H9 (cell line): ENCODE measurements at regions not wholly inside any gene's neighbourhood (a gene's known extent, or its start where the extent isn't known, plus 50 kb on each side); places are given as distances from the start of the nearest gene placed in this dataset.

Experiments
- DNase-seq: peaks from one replicate; pipeline ENCODE4 v3.0.0-alpha.2; 2017
- H2AFZ ChIP-seq: one replicate; pipeline ENCODE4 v1.6.1; 2013; ENCODE audit warnings: mild to moderate bottlenecking, low read length, control low read depth, moderate library complexity
- H2AK5ac ChIP-seq: 2 replicates; pipeline ENCODE4 v1.6.1; 2013; ENCODE audit warnings: low read length, control low read depth, mixed read lengths; ENCODE audit not compliant: insufficient read length
- H2BK120ac ChIP-seq: one replicate; pipeline ENCODE4 v1.6.1; 2013; ENCODE audit warnings: low read depth, mild to moderate bottlenecking, low read length, control low read depth, inconsistent platforms; ENCODE audit not compliant: poor library complexity, severe bottlenecking
- H2BK12ac ChIP-seq: 2 replicates; pipeline ENCODE4 v1.6.1; 2013; ENCODE audit warnings: low read length, control low read depth, mixed read lengths, low read depth; ENCODE audit not compliant: insufficient read length
- H2BK15ac ChIP-seq: 2 replicates; pipeline ENCODE4 v1.6.1; 2013; ENCODE audit warnings: low read depth, low read length, control low read depth
- H2BK20ac ChIP-seq: one replicate; pipeline ENCODE4 v1.6.1; 2013; ENCODE audit warnings: low read depth, mild to moderate bottlenecking, low read length, control low read depth, inconsistent platforms; ENCODE audit not compliant: poor library complexity, severe bottlenecking
- H2BK5ac ChIP-seq: 2 replicates; pipeline ENCODE4 v1.6.1; 2013; ENCODE audit warnings: low read length, control low read depth, mixed read lengths; ENCODE audit not compliant: insufficient read length
- H3K14ac ChIP-seq: 2 replicates; pipeline ENCODE4 v1.6.1; 2013; ENCODE audit warnings: low read length, control low read depth; ENCODE audit not compliant: insufficient read depth
- H3K18ac ChIP-seq: 2 replicates; pipeline ENCODE4 v1.6.1; 2013; ENCODE audit warnings: low read depth, mild to moderate bottlenecking, mixed read lengths, low read length, control low read depth; ENCODE audit not compliant: insufficient read length
- H3K23ac ChIP-seq: 2 replicates; pipeline ENCODE4 v1.6.1; 2013; ENCODE audit warnings: low read length, control low read depth, mixed read lengths, low read depth; ENCODE audit not compliant: insufficient read length
- H3K23me2 ChIP-seq: 2 replicates; pipeline ENCODE4 v1.6.1; 2013; ENCODE audit warnings: low read depth, mild to moderate bottlenecking, mixed read lengths, low read length, control low read depth; ENCODE audit not compliant: insufficient read length, poor library complexity, severe bottlenecking
- H3K27ac ChIP-seq: 2 replicates; pipeline ENCODE4 v1.5.1; 2013; ENCODE audit warnings: low read length, control low read depth, mixed read lengths, low read depth; ENCODE audit not compliant: insufficient read length
- H3K27me3 ChIP-seq: 2 replicates; pipeline ENCODE4 v1.6.1; 2013; ENCODE audit warnings: low read length, control low read depth, inconsistent platforms; ENCODE audit not compliant: insufficient read depth
- H3K4ac ChIP-seq: 2 replicates; pipeline ENCODE4 v1.6.1; 2013; ENCODE audit warnings: low read depth, mild to moderate bottlenecking, control low read depth, inconsistent platforms, low read length, moderate library complexity
- H3K4me1 ChIP-seq: 2 replicates; pipeline ENCODE4 v1.6.1; 2013; ENCODE audit warnings: low read length, control low read depth, inconsistent platforms; ENCODE audit not compliant: insufficient read depth
- H3K4me2 ChIP-seq: 2 replicates; pipeline ENCODE4 v1.6.1; 2013; ENCODE audit warnings: low read length, control low read depth, mixed read lengths; ENCODE audit not compliant: insufficient read length, insufficient read depth
- H3K56ac ChIP-seq: 2 replicates; pipeline ENCODE4 v1.6.1; 2013; ENCODE audit warnings: low read depth, mild to moderate bottlenecking, mixed read lengths, low read length, control low read depth; ENCODE audit not compliant: insufficient read length
- H3K79me1 ChIP-seq: 2 replicates; pipeline ENCODE4 v1.6.1; 2013; ENCODE audit warnings: low read depth, mild to moderate bottlenecking, moderate library complexity, low read length, control low read depth, inconsistent platforms; ENCODE audit not compliant: insufficient read depth, poor library complexity, severe bottlenecking
- H3K79me2 ChIP-seq: 2 replicates; pipeline ENCODE4 v1.6.1; 2013; ENCODE audit warnings: low read length, control low read depth, inconsistent platforms; ENCODE audit not compliant: insufficient read depth
- H3K9ac ChIP-seq: 2 replicates; pipeline ENCODE4 v1.6.1; 2013; ENCODE audit warnings: low read length, control low read depth, mixed read lengths; ENCODE audit not compliant: insufficient read length; ENCODE audit errors: extremely low read depth
- H3K9me3 ChIP-seq: one replicate; pipeline ENCODE4 v1.6.1; 2013; ENCODE audit warnings: low read depth, low read length, inconsistent platforms; ENCODE audit not compliant: control insufficient read depth
- H3T11ph ChIP-seq: one replicate; pipeline ENCODE4 v1.6.1; 2013; ENCODE audit warnings: mild to moderate bottlenecking, low read length, control low read depth, inconsistent platforms
- H4K20me1 ChIP-seq: one replicate; pipeline ENCODE4 v1.6.1; 2013; ENCODE audit not compliant: control insufficient read depth, insufficient read length, insufficient read depth
- H4K5ac ChIP-seq: 2 replicates; pipeline ENCODE4 v1.6.1; 2013; ENCODE audit warnings: low read depth, mild to moderate bottlenecking, mixed read lengths, low read length, control low read depth; ENCODE audit not compliant: insufficient read length
- H4K8ac ChIP-seq: replicated peaks from 2 replicates; pipeline ENCODE4 v1.6.1; 2013; ENCODE audit warnings: low read length, control low read depth, mixed read lengths, low read depth; ENCODE audit not compliant: insufficient read length
- H4K91ac ChIP-seq: 2 replicates; pipeline ENCODE4 v1.6.1; 2013; ENCODE audit warnings: low read depth, mild to moderate bottlenecking, moderate library complexity, mixed read lengths, low read length, control low read depth; ENCODE audit not compliant: insufficient read length
- H3K27ac Mint-ChIP-seq, 3 experiments: 2 replicates in 2 of 3; 3 replicates in 1 of 3; pipeline ENCODE4 v1.8.0; 2020 to 2021; ENCODE audit warnings: mixed read lengths in 3 of 3, mild to moderate bottlenecking in 1 of 3, moderate library complexity in 1 of 3
- H3K27me3 Mint-ChIP-seq: 2 replicates; pipeline ENCODE4 v1.8.0; 2021; ENCODE audit warnings: low read depth, mild to moderate bottlenecking, moderate library complexity, mixed read lengths
- H3K36me3 Mint-ChIP-seq, 3 experiments: 2 replicates in 2 of 3; 3 replicates in 1 of 3; pipeline ENCODE4 v1.8.0; 2020 to 2021; ENCODE audit warnings: low read depth in 3 of 3, mixed read lengths in 3 of 3; ENCODE audit not compliant: insufficient read depth in 1 of 3
- H3K4me1 Mint-ChIP-seq, 2 experiments: 2 replicates each; pipeline ENCODE4 v1.8.0; 2020; ENCODE audit warnings: mixed read lengths in 2 of 2
- H3K4me3 Mint-ChIP-seq, 2 experiments: 2 replicates in 1 of 2; 3 replicates in 1 of 2; pipeline ENCODE4 v1.8.0; 2020 to 2021; ENCODE audit warnings: mild to moderate bottlenecking in 2 of 2, mixed read lengths in 2 of 2, moderate library complexity in 1 of 2
- H3K9me3 Mint-ChIP-seq, 2 experiments: 2 replicates in 1 of 2; 3 replicates in 1 of 2; pipeline ENCODE4 v1.8.0; 2020; ENCODE audit warnings: mild to moderate bottlenecking in 2 of 2, mixed read lengths in 2 of 2, moderate library complexity in 1 of 2
- CTCF ChIP-seq: fragments of 200-600 bp; sonication (generic); conservative IDR thresholded peaks from 3 replicates; pipeline ENCODE4 v1.8.0; 2021; ENCODE audit warnings: antibody characterized with exemption, mild to moderate bottlenecking
- WGBS: extraction: QIAGEN DNeasy Blood & Tissue Kit; methylation state at CpG from one replicate; pipeline ENCODE4 v1.1.7; 2013; ENCODE audit warnings: missing lambda C conversion rate, low lambda C conversion rate, mixed read lengths; ENCODE audit not compliant: insufficient read length; ENCODE audit errors: extremely low coverage; 5-methylcytosine and 5-hydroxymethylcytosine counted together

GRCh38 chr7:69482676-69483075 is 115.6 kb upstream of the AUTS2 start:
- Mint-ChIP-seq H3K4me3 (no peak overlapping the region), H3K4me1 (peaks cover 5 to 7% of the 10 kb centered on the region in 2 experiments; a peak in 2 of 4 replicates), H3K27me3 (peaks cover 3% of the 10 kb centered on the region), H3K27ac (no peak overlapping the region), H3K9me3 (no peaks in the 10 kb centered on the region), H3K36me3 (peaks cover 0 to 3% (median 1%) of the 10 kb centered on the region in 3 experiments; a peak in 2 of 7 replicates)
- no peak overlapping the region for H4K5ac ChIP-seq
- no peak overlapping the region for H3K27ac ChIP-seq
- no peak for TF ChIP-seq CTCF
- no peak overlapping the region for H3K4ac ChIP-seq
- H2AFZ ChIP-seq, result peak overlapping the region; percentile 40
- H4K91ac ChIP-seq, result no peak overlapping the region
- H2BK20ac ChIP-seq, result no peak overlapping the region
- no peak overlapping the region for H2BK5ac ChIP-seq
- no peak for DNase-seq
- H3K9me3 ChIP-seq, result no peaks in the 10 kb centered on the region
- H3K23ac ChIP-seq, result no peak overlapping the region
- no CpG with 5 or more reads among the region's 18 CpGs for WGBS
- H3K9ac ChIP-seq, result no peak overlapping the region
- H2BK120ac ChIP-seq, result no peak overlapping the region
- no peak overlapping the region for H3K14ac ChIP-seq
- H3K27me3 ChIP-seq, result no peaks in the 10 kb centered on the region
- no peaks in the 10 kb centered on the region for H4K20me1 ChIP-seq
- no peaks in the 10 kb centered on the region for H3K79me1 ChIP-seq
- H3K18ac ChIP-seq, result no peak overlapping the region
- H2AK5ac ChIP-seq, result no peak overlapping the region
- no peak overlapping the region for H3K56ac ChIP-seq
- no peak overlapping the region for H4K8ac ChIP-seq
- H3K23me2 ChIP-seq, result no peaks in the 10 kb centered on the region
- no peak overlapping the region for H3K4me2 ChIP-seq
- H3K79me2 ChIP-seq, result no peaks in the 10 kb centered on the region
- no peak overlapping the region; the same call in 1 of the 2 replicates for H2BK15ac ChIP-seq
- no peak overlapping the region for H2BK12ac ChIP-seq
- no peak overlapping the region for H3T11ph ChIP-seq
- H3K4me1 ChIP-seq, result no peaks in the 10 kb centered on the region
